ENCODE measurements at regions not wholly inside any gene's neighbourhood (a gene's known extent, or its start where the extent isn't known, plus 50 kb on each side); places are given as distances from the start of the nearest gene placed in this dataset.

DNA sequence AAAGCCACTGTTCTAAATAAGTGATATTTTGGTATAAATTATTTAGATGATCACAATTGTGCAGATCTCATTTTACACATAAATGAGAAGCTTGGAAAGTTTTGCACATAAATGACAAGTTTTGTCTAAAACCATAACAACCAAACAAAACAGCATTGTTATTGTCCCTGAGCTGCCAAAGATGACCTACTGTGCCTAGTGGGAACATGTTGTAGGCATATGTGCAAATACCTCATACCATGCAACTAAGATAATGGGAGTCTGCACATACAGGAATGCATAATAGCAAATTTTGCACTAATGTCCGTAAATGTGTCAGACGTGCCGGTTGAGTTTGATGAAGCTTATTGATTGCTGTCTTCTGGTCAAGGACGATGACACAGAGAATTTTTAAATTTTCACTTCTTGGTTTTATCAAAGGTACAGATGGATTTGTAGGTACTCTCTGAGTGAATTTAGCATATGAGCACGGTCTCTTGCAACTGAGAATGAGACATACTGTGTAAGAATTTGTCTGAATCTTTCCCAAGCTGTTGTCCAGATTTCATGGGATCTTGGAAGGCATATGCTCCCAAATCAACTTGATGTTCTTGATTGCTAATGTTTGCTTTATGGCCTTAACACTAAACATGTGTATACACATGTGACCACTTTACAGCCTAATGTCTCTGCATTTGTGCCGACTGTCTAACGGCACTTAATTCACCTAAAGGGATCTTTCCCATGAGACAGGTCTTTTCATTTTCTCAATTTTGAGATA, 1133.5 kb downstream of the FAT4 start:
- TF ChIP-seq, protein P1, sequence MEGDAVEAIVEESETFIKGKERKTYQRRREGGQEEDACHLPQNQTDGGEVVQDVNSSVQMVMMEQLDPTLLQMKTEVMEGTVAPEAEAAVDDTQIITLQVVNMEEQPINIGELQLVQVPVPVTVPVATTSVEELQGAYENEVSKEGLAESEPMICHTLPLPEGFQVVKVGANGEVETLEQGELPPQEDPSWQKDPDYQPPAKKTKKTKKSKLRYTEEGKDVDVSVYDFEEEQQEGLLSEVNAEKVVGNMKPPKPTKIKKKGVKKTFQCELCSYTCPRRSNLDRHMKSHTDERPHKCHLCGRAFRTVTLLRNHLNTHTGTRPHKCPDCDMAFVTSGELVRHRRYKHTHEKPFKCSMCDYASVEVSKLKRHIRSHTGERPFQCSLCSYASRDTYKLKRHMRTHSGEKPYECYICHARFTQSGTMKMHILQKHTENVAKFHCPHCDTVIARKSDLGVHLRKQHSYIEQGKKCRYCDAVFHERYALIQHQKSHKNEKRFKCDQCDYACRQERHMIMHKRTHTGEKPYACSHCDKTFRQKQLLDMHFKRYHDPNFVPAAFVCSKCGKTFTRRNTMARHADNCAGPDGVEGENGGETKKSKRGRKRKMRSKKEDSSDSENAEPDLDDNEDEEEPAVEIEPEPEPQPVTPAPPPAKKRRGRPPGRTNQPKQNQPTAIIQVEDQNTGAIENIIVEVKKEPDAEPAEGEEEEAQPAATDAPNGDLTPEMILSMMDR (IDR thresholded peaks at IDR 0.05 in 4 of 5, conservative IDR thresholded peaks at IDR 0.05 in 1 of 5), result no peak
- TF ChIP-seq POLR2A (IDR thresholded peaks at IDR 0.05), result no peak
